ENCODE measurements at regions not wholly inside any gene's neighbourhood (a gene's known extent, or its start where the extent isn't known, plus 50 kb on each side); places are given as distances from the start of the nearest gene placed in this dataset.
A peak's percentile ranks its signal among the peaks of the same experiment; 100 is the strongest.

DNA sequence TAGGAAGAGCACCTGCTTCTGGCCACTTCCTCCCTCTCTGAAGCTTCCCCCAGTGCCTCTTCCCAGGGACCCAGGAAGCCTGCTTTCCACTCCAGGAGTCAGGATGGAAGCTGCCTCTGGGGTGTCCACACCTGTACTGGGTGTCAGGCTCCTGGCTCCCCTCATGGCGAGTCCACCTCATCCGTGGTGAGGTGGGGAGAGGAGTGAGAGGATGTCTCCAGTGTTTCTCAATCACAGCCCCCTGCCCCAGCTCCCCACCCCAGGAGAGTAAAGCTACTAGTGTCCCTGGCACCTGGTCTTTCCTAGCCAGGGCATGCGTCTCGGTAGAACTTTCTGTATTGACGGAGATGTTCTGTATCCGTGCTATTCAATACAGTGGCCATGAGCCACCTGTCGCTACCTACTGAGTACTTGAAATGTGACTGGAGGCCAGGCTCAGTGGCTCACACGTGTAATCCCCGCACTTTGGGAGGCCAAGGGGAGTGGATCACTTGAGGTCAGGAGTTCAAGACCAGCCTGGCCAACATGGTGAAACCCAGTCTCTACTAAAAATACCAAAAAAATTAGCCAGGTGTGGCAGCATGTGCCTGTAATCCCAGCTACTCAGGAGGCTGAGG lies 171.2 kb upstream of the HAAO start:
- H3K27me3 ChIP-seq (ENCODE audit: control insufficient read depth, insufficient read depth, low read length) = no peaks in the 10 kb centered on the region
- no CpG with 5 or more reads among the region's 9 CpGs for WGBS (ENCODE audit: insufficient coverage, low lambda C conversion rate)
- H3K9me3 ChIP-seq (ENCODE audit: control insufficient read depth, low read depth, low read length) = no peaks in the 10 kb centered on the region
- peaks cover 36% of the 10 kb centered on the region for H3K4me1 ChIP-seq (ENCODE audit: control insufficient read depth, insufficient read depth, low read length)
- no peak overlapping the region for H3K4me3 ChIP-seq (ENCODE audit: low read length)
- H3K27ac ChIP-seq (ENCODE audit: low read length) = no peak overlapping the region
- DNase-seq = no peak
- H3K36me3 ChIP-seq (ENCODE audit: control insufficient read depth, insufficient read depth, low read length) = no peaks in the 10 kb centered on the region

DNA sequence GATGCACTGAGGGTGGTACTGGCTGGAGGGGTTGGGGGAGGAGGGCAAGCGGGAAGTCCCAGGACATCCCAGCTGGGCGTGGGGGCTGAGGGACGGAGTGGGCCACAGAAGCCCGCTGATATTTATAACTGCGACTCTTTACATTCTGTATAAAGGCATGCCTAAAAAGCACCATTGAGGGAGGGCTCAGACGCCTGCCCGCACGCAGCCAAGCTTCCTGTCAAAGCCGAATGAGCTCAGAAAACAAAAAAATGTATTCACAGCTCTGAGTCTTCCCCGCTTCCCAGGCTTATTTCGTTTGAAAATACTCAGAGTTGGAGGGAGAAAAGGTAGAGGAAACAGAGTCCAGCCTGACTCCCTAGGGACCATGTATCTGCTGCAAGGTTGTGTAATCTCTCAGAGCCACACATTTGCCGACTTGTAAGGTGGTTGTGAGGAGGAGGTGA lies 170.1 kb upstream of the HAAO start:
- peaks cover 37% of the 10 kb centered on the region for H3K4me1 ChIP-seq (ENCODE audit: control insufficient read depth, insufficient read depth, low read length)
- H3K4me3 ChIP-seq (ENCODE audit: low read length) = no peak overlapping the region
- DNase-seq = no peak
- 40% methylated on average over 1 of the region's 12 CpGs for WGBS (ENCODE audit: insufficient coverage, low lambda C conversion rate)
- H3K36me3 ChIP-seq (ENCODE audit: control insufficient read depth, insufficient read depth, low read length) = no peaks in the 10 kb centered on the region
- H3K27ac ChIP-seq (ENCODE audit: low read length) = peak overlapping the region; percentile 18
- no peaks in the 10 kb centered on the region for H3K9me3 ChIP-seq (ENCODE audit: control insufficient read depth, low read depth, low read length)
- H3K27me3 ChIP-seq (ENCODE audit: control insufficient read depth, insufficient read depth, low read length) = no peaks in the 10 kb centered on the region

DNA sequence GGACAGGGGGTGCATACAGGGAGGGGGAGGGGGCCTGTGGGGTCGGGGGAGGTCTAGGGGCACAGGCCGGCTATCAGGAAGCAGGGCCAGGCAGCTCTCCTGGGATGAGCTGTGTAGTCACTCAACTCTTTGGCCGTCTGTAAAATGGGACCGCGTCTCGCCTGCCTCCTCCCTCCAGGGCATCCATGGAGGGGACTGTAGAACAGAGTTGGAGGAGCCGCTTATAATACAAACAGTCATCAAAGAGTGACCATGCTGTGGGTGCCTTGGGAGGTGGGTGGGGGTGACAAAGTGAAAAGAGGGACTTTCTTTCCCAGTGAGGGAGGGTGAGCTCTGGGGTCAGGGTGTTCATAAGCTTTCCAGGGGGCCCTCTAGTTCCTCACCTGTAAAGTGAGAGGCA lies 169.6 kb upstream of the HAAO start:
- H3K36me3 ChIP-seq (ENCODE audit: control insufficient read depth, insufficient read depth, low read length) = no peaks in the 10 kb centered on the region
- H3K4me3 ChIP-seq (ENCODE audit: low read length) = no peak overlapping the region
- WGBS (ENCODE audit: insufficient coverage, low lambda C conversion rate) = no CpG with 5 or more reads among the region's 7 CpGs
- no peaks in the 10 kb centered on the region for H3K9me3 ChIP-seq (ENCODE audit: control insufficient read depth, low read depth, low read length)
- no peak overlapping the region for H3K27ac ChIP-seq (ENCODE audit: low read length)
- peaks cover 38% of the 10 kb centered on the region for H3K4me1 ChIP-seq (ENCODE audit: control insufficient read depth, insufficient read depth, low read length)
- H3K27me3 ChIP-seq (ENCODE audit: control insufficient read depth, insufficient read depth, low read length) = no peaks in the 10 kb centered on the region
- DNase-seq = no peak

DNA sequence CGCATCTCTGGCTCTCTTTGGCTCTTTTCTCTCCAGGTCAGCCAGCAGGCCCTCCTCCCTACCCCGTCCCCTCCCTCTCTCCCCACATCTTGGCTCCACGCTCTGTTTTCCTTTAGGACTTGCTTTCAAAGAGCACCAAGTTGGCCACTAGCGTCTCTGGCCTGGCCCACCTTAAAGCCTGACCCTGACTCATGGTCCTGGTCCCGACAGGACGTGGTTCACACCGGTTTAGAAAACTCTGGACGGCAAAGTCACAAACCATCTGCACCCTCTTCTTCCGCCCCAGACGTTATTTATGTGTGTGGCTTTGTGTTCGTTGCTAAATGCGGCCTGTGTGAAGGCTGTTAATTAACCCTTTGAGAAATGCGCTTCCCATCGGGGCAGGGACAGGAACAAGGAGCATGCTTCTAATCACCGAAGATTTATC lies 169.0 kb upstream of the HAAO start:
- no peaks in the 10 kb centered on the region for H3K36me3 ChIP-seq (ENCODE audit: control insufficient read depth, insufficient read depth, low read length)
- no peaks in the 10 kb centered on the region for H3K9me3 ChIP-seq (ENCODE audit: control insufficient read depth, low read depth, low read length)
- H3K4me1 ChIP-seq (ENCODE audit: control insufficient read depth, insufficient read depth, low read length) = peaks cover 43% of the 10 kb centered on the region
- H3K4me3 ChIP-seq (ENCODE audit: low read length) = no peak overlapping the region
- no peaks in the 10 kb centered on the region for H3K27me3 ChIP-seq (ENCODE audit: control insufficient read depth, insufficient read depth, low read length)
- peak in 1 of 2 donors; percentile 54 for DNase-seq
- peak overlapping the region; percentile 20 for H3K27ac ChIP-seq (ENCODE audit: low read length)
- WGBS (ENCODE audit: insufficient coverage, low lambda C conversion rate) = 88% methylated on average over 6 of the region's 15 CpGs

DNA sequence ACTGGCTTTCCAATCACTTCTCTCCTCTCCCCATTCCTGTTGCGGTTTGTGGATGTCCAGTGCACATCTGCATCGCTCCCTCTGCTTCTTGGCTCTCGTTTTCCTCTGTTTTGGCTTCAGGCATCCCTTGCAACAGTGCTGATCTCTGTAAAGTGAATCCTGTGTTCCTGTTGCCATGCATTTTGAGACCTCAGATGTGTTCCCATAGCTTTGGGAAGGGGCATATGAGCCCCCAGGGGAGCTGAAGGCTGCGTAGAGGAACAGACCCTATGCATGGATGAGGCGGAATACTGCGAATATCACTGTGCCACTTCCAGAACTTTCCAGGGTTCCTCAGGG lies 168.4 kb upstream of the HAAO start:
- Histone ChIP-seq H3K4me1 (ENCODE audit: control insufficient read depth, insufficient read depth, low read length) (peaks cover 49% of the 10 kb centered on the region), H3K9me3 (ENCODE audit: control insufficient read depth, low read depth, low read length) (no peaks in the 10 kb centered on the region), H3K27me3 (ENCODE audit: control insufficient read depth, insufficient read depth, low read length) (no peaks in the 10 kb centered on the region), H3K4me3 (ENCODE audit: low read length) (no peak overlapping the region), H3K36me3 (ENCODE audit: control insufficient read depth, insufficient read depth, low read length) (no peaks in the 10 kb centered on the region), H3K27ac (ENCODE audit: low read length) (peak overlapping the region; percentile 20)
- WGBS (ENCODE audit: insufficient coverage, low lambda C conversion rate) = 100% methylated on average over 2 of the region's 6 CpGs
- no peak for DNase-seq

DNA sequence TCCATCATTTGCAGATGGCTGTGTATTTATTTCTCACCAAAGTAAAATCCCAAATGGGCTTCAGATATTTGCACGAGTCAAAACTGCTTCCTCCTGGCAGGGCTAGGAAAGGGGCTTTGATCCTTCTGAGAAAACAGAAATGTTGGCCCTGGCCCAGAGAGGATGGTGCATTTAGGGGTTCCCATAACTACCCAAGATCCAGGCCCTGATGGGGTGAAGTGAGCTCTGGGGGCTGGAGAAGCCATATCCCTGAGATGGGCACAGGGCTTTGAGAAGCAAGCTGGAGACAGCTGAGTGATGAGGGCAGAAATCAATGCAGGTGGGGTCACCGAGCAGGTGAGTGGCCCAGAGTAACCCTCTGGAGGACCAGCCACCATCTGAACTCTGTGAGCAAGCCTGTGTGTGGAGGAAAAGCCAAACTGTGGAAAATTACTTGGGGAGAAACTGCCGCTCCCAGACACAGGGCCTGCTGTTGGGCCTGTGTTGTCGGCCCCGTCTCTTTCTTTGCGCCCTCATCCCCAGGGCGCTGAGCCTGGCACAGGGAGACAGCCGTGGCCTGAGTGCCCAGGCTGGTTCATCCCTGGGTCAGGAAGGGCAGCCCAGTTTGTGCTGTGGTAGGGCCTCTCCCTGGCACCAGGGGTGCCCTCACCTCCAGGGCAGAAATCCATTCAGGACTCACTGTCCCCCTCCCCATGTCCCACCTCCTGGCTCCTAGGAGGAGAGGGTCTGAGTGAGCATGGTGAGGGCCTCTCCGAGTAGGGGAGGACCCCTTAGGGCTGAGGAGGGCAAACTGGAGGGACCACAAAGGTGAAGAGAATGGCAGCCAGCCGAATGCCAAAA lies 167.8 kb upstream of the HAAO start:
- no peak for DNase-seq
- Histone ChIP-seq H3K4me3 (ENCODE audit: low read length) (no peak overlapping the region), H3K36me3 (ENCODE audit: control insufficient read depth, insufficient read depth, low read length) (no peaks in the 10 kb centered on the region), H3K9me3 (ENCODE audit: control insufficient read depth, low read depth, low read length) (no peaks in the 10 kb centered on the region), H3K27ac (ENCODE audit: low read length) (peak overlapping the region; percentile 20), H3K27me3 (ENCODE audit: control insufficient read depth, insufficient read depth, low read length) (no peaks in the 10 kb centered on the region), H3K4me1 (ENCODE audit: control insufficient read depth, insufficient read depth, low read length) (peaks cover 53% of the 10 kb centered on the region)
- no CpG with 5 or more reads among the region's 10 CpGs for WGBS (ENCODE audit: insufficient coverage, low lambda C conversion rate)

DNA sequence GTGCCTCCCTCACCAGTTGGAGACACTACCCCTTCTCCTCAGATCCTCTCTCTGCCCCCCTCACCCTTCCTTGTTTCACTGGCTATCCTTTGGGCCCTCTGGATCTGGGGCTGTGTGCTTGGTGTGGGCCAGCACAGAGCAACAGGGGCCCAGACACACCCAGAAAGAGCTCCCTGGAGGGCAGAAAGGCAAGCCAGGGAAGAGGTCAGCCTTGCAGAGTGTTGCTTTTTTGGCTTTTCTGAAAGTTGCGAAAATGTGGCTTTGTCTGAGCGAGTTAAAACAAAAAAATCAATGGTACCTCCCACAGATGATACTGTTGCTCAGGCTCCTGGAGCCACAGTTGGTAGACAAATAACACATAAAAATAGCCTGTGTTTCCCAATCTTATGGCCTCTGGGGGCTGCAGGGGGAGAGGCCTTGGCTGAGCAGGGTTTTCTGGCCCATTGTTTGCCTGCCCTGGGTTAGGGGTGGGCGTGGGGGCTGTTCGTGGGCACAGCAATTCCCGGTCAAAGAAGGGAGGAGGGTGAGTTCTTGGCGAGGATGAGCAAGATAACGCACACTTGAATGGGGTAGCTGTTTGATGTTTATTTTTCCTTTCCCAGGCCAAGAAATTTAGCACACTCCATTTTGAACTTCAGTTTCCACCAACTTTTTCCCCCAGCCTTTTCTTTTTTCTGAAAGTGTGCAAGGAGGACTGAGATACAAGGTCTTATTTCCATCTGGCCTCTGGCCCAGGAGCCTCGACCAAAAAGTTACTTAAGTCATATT lies 167.0 kb upstream of the HAAO start:
- no peak for DNase-seq
- WGBS (ENCODE audit: insufficient coverage, low lambda C conversion rate) = 57% methylated on average over 1 of the region's 8 CpGs
- Histone ChIP-seq H3K9me3 (ENCODE audit: control insufficient read depth, low read depth, low read length) (no peaks in the 10 kb centered on the region), H3K27me3 (ENCODE audit: control insufficient read depth, insufficient read depth, low read length) (no peaks in the 10 kb centered on the region), H3K4me3 (ENCODE audit: low read length) (no peak overlapping the region), H3K27ac (ENCODE audit: low read length) (peak overlapping the region; percentile 34), H3K4me1 (ENCODE audit: control insufficient read depth, insufficient read depth, low read length) (peaks cover 55% of the 10 kb centered on the region), H3K36me3 (ENCODE audit: control insufficient read depth, insufficient read depth, low read length) (no peaks in the 10 kb centered on the region)

DNA sequence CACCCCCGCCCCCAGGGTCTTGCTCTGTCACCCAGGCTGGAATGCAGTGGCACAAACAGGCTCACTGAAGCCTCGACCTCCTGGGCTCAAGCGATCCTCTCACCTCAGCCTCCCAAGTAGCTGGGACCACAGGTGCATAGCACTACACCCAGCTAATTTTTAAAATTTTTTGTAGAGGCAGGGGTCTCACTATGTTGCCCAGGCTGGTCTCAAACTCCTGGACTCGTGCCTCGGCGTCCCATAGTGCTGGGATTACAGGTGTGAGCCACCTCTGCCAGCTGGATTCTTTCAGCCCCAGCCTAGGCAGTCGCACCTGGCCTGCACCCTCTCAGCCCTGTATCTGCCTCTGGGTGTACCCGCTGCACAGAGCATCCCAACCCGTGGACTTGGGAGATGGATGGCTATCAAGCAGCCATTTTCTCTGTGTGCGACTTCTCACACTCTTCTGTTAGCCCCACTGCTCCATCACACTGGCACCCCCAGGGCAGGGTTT lies 166.4 kb upstream of the HAAO start:
- no peak overlapping the region for H3K4me3 ChIP-seq (ENCODE audit: low read length)

DNA sequence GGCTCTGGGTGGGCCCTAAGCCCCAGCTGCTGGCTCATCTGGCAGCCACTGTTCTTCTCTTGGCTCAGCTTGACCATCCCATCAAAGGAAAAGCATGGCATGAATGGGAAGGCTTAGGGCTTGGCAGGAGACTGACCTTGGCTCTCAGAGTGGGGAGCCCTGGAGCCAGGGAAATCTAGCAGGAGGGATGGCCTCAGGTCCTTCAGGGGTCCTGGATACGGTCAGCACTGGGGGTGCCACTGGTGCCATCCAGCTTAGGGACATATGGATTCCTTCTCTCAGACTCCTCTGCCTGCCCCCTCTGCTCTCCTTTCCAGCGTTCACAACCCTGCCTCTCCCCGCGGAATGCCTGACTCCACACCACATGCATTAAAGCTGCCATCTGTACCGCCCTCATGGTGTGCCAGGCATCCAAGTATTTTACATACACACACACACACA lies 165.5 kb upstream of the HAAO start:
- H3K27me3 ChIP-seq (ENCODE audit: control insufficient read depth, insufficient read depth, low read length) = no peaks in the 10 kb centered on the region
- H3K9me3 ChIP-seq (ENCODE audit: control insufficient read depth, low read depth, low read length) = no peaks in the 10 kb centered on the region
- H3K4me1 ChIP-seq (ENCODE audit: control insufficient read depth, insufficient read depth, low read length) = peaks cover 67% of the 10 kb centered on the region
- DNase-seq = no peak
- H3K4me3 ChIP-seq (ENCODE audit: low read length) = no peak overlapping the region
- no peaks in the 10 kb centered on the region for H3K36me3 ChIP-seq (ENCODE audit: control insufficient read depth, insufficient read depth, low read length)
- H3K27ac ChIP-seq (ENCODE audit: low read length) = peak overlapping the region; percentile 79
- no CpG with 5 or more reads among the region's 5 CpGs for WGBS (ENCODE audit: insufficient coverage, low lambda C conversion rate)

More for the DNA sequence above, 166.4 kb upstream of the HAAO start:
- H3K27me3 ChIP-seq (ENCODE audit: control insufficient read depth, insufficient read depth, low read length) = no peaks in the 10 kb centered on the region
- no peaks in the 10 kb centered on the region for H3K36me3 ChIP-seq (ENCODE audit: control insufficient read depth, insufficient read depth, low read length)
- H3K9me3 ChIP-seq (ENCODE audit: control insufficient read depth, low read depth, low read length) = no peaks in the 10 kb centered on the region
- WGBS (ENCODE audit: insufficient coverage, low lambda C conversion rate) = no CpG with 5 or more reads among the region's 10 CpGs
- H3K27ac ChIP-seq (ENCODE audit: low read length) = peak overlapping the region; percentile 34
- no peak for DNase-seq
- H3K4me1 ChIP-seq (ENCODE audit: control insufficient read depth, insufficient read depth, low read length) = peaks cover 62% of the 10 kb centered on the region

DNA sequence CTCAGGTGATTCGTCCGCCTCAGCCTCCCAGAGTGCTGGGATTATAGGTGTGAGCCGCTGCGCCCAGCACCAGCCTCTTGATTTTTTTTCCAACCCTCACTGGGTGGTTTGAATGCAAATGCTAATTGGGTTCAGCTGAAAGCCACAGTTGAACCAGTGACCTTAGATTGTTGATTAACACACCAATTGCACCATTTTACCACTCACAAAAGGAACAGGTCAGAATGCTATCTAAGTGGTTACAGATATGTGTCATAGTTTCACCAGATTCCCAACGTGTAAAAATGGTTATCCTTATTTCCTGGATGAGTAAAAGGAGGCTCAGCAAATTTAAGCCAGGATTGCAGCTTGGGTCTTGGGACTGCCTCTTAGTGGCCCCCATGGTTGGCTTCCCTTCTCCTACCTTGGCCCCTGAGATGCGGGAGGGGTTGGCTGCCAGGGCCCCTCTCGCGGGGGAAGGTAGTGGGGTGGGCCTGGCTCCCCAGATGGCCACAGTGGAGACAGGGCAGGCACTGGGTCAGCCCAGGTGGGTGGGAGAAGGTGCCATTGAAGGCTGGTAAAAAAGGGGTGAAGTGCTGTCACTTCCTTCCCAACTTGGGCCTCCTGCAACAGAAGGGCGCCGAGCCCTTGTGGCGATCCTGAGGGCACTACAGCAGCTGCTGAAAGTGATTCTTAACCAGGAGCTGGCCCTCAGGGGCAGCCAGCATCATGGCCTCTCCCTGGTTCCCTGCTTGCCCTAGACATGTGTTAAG lies 164.9 kb upstream of the HAAO start:
- WGBS (ENCODE audit: insufficient coverage, low lambda C conversion rate) = no CpG with 5 or more reads among the region's 11 CpGs
- DNase-seq = peak; percentile 88 to 95
- H3K9me3 ChIP-seq (ENCODE audit: control insufficient read depth, low read depth, low read length) = no peaks in the 10 kb centered on the region
- H3K27ac ChIP-seq (ENCODE audit: low read length) = peak overlapping the region; percentile 79
- H3K4me3 ChIP-seq (ENCODE audit: low read length) = no peak overlapping the region
- H3K36me3 ChIP-seq (ENCODE audit: control insufficient read depth, insufficient read depth, low read length) = no peaks in the 10 kb centered on the region
- peaks cover 70% of the 10 kb centered on the region for H3K4me1 ChIP-seq (ENCODE audit: control insufficient read depth, insufficient read depth, low read length)
- no peaks in the 10 kb centered on the region for H3K27me3 ChIP-seq (ENCODE audit: control insufficient read depth, insufficient read depth, low read length)

All from large intestine (tissue), 3 donors.